ENCODE measurements at regions not wholly inside any gene's neighbourhood (a gene's known extent, or its start where the extent isn't known, plus 50 kb on each side); places are given as distances from the start of the nearest gene placed in this dataset.
A peak's percentile ranks its signal among the peaks of the same experiment; 100 is the strongest.

GRCh38 chr2:8524823-8525222 is 157.0 kb upstream of the ID2 start:
- no peak for DNase-seq

- DNase-seq = no peak
Measured at GRCh38 chr2:8525236-8525581, 156.6 kb upstream of the ID2 start.

GRCh38 chr2:8525582-8526402 is 156.1 kb upstream of the ID2 start:
- DNase-seq = peak; percentile 90

- DNase-seq = no peak
Measured at GRCh38 chr2:8526403-8526696, 155.5 kb upstream of the ID2 start.

GRCh38 chr2:8527031-8527430 is 154.8 kb upstream of the ID2 start:
- DNase-seq = no peak

GRCh38 chr2:8527676-8528075 is 154.2 kb upstream of the ID2 start:
- no peak for DNase-seq

- peak; percentile 41 for DNase-seq
Measured at GRCh38 chr2:8528863-8529262, 153.0 kb upstream of the ID2 start.

- no peak for DNase-seq
Measured at GRCh38 chr2:8529706-8530277, 152.1 kb upstream of the ID2 start.

- no peak for DNase-seq
Measured at GRCh38 chr2:8531481-8531880, 150.4 kb upstream of the ID2 start.

GRCh38 chr2:8532438-8532837 is 149.4 kb upstream of the ID2 start:
- no peak for DNase-seq

- DNase-seq = no peak
Measured at GRCh38 chr2:8533923-8534322, 147.9 kb upstream of the ID2 start.

GRCh38 chr2:8534386-8534728 is 147.5 kb upstream of the ID2 start:
- DNase-seq = no peak

GRCh38 chr2:8534729-8535468 is 147.0 kb upstream of the ID2 start:
- DNase-seq = no peak

GRCh38 chr2:8535469-8535795 is 146.4 kb upstream of the ID2 start:
- no peak for DNase-seq

GRCh38 chr2:8535821-8536685 is 145.8 kb upstream of the ID2 start:
- no peak for DNase-seq

- DNase-seq = no peak
Measured at GRCh38 chr2:8536686-8537561, 144.9 kb upstream of the ID2 start.

GRCh38 chr2:8537562-8538155 is 144.2 kb upstream of the ID2 start:
- DNase-seq = no peak

- DNase-seq = no peak
Measured at GRCh38 chr2:8538531-8538930, 143.3 kb upstream of the ID2 start.

- no peak for DNase-seq
Measured at GRCh38 chr2:8538931-8539621, 142.8 kb upstream of the ID2 start.

GRCh38 chr2:8539743-8540551 is 141.9 kb upstream of the ID2 start:
- no peak for DNase-seq

All from NCI-H1105 (cell line).